ENCODE measurements at regions not wholly inside any gene's neighbourhood (a gene's known extent, or its start where the extent isn't known, plus 50 kb on each side); places are given as distances from the start of the nearest gene placed in this dataset.
A peak's percentile ranks its signal among the peaks of the same experiment; 100 is the strongest.

DNA sequence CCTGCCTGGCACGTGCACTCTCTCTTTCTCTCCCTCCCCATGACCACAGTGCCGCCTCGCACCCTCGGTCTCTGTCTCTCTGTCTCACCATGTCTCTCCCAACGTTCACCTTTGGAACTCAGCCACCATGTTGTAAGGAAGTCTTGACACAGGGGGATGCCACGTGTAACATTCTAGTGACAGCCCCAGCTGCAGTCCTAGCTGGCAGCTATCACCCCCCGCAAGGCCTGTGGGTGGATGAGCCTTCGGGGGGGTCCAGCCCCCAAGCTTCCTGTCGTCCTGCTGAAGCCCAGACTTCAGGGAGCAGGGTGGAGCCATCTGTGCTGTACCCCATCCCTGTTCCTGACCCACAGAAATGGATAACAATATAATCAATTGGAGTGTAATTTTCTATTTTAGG is 118.5 kb downstream of the SOX1 start:
- no peaks in the 10 kb centered on the region for H3K9me3 Mint-ChIP-seq

DNA sequence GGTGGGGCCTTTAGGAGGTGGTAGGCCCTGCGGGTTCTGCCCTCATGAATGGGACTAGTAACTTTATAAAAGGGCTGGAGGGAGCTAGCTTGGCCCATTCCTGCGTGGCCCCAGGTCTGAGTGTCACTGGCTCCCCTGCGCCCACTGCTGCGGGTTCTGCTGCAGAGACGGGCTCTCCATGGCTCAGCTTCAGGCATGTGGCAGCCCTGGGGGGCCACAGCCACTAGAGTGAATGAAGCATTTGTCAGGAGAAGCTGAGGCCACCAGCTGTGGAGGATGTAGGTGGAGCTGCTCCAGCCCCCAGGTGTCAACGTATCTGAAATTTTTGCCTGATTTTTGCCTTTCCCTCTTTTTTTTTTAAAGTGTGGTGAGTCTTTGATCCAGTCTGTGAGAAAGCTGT is 119.1 kb downstream of the SOX1 start:
- intact Hi-C loops (cut with micrococcal nuclease): no loop called here
- Mint-ChIP-seq H3K36me3 (ENCODE audit: low read depth) (no peaks in the 10 kb centered on the region), H3K4me1 (no peaks in the 10 kb centered on the region), H3K9me3 (no peaks in the 10 kb centered on the region), H3K27ac (no peak overlapping the region), H3K4me3 (no peak overlapping the region), H3K27me3 (no peaks in the 10 kb centered on the region)
- DNase-seq: no peak

More for the DNA sequence above, 118.5 kb downstream of the SOX1 start:
- Mint-ChIP-seq H3K27me3 (no peaks in the 10 kb centered on the region), H3K4me3 (no peak overlapping the region), H3K27ac (no peak overlapping the region), H3K4me1 (no peaks in the 10 kb centered on the region), H3K36me3 (ENCODE audit: low read depth) (no peaks in the 10 kb centered on the region)
- DNase-seq: no peak
- intact Hi-C loops (cut with micrococcal nuclease): no loop called here

DNA sequence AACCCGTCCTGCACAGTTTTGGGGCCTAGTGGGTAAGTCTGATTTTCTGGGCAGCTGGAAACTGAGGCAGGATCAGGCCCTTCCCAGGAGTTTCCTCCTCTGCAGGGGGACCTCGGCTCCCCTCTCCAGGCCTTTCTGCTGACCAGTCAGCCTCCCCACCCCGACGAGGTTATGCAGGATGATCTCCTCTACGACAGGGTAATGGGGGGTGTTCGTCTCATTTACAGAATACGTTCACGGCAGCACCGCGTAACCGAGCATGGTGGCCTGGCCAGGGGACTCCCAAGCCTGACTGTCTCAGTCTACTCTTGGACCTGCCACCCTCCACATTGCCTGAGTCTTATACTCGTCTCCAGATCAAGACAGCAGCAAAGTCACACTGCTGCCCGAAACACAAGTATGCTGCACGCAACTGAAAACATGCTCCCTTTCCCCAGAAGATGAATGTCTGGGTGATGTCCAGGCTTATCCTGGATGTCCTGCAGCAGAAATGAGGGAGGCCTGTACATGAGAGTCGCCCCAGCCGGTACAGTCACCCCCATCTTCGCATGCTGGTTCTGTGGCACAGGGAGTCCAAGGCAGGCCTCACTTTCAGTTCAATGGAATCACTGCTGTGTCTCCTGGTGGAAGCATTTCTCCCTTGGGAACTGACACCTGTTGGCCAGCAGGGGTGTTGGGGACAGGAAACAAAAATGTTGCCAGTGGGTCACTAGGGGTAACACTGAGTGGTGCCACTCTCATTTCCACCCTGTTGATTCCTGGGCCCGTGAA is 120.8 kb downstream of the SOX1 start:
- H3K4me1 Mint-ChIP-seq: no peaks in the 10 kb centered on the region
- H3K4me3 Mint-ChIP-seq: no peak overlapping the region
- no peak overlapping the region for H3K27ac Mint-ChIP-seq
- H3K36me3 Mint-ChIP-seq (ENCODE audit: low read depth): no peaks in the 10 kb centered on the region
- no peak for DNase-seq
- intact Hi-C loops (cut with micrococcal nuclease): no loop called here
- peaks cover under 1% of the 10 kb centered on the region for H3K9me3 Mint-ChIP-seq
- no peaks in the 10 kb centered on the region for H3K27me3 Mint-ChIP-seq

DNA sequence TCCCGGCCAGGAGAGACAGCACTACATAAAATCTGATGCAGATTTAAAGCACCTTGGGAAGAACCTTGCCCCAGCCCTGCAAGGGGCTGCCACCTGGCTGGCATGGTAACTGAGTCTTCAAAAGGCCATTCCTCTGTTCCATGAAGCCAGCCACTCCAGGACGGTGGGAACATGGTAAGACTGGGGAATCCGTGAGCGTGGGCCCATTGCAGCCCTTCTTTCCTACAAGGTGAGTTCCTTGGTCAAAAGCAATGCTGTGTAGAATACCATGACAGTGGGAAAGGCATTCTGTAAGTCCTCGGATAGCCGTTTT is 121.3 kb downstream of the SOX1 start:
- no peak overlapping the region for H3K27ac Mint-ChIP-seq
- no peaks in the 10 kb centered on the region for H3K27me3 Mint-ChIP-seq
- no peaks in the 10 kb centered on the region for H3K36me3 Mint-ChIP-seq (ENCODE audit: low read depth)
- peaks cover 5% of the 10 kb centered on the region for H3K9me3 Mint-ChIP-seq
- no peak overlapping the region for H3K4me3 Mint-ChIP-seq
- no peaks in the 10 kb centered on the region for H3K4me1 Mint-ChIP-seq
- DNase-seq: no peak
- intact Hi-C loops (cut with micrococcal nuclease): no loop called here

DNA sequence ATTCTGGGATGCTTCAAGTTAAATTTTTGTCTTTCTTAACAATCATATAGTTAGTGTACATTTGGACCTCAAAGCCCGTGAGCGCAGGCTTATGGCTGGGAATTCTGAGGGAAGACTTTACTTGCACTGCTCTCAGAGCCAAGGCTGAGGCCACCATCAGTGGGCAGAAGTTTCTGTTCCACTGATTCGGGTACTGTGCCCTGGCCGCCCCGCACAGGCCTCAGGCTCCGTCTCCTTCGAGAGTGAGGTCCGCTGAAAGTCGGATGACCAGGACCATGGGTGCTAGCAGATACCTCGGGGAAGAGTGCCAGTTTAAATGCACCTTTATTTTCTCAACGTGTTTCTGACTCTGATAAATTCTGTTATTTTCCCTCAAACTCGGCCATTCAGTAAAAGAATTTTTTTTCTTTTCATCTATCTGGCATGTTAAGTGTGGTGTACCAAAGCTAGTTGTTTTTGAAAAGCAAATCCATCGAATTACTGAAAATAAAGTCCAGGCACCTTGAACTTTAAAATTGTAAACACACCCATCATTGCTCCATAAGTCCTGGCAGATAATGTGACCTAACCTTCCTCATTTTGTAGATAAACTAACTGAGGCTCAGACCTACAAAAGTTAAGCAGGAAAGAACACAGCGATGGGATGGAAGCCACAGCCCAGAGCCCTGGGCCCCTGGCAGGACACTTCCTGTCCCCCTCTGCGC is 126.7 kb downstream of the SOX1 start:
- Mint-ChIP-seq H3K9me3 (peaks cover 5% of the 10 kb centered on the region), H3K4me3 (no peak overlapping the region), H3K27me3 (no peaks in the 10 kb centered on the region), H3K27ac (no peak overlapping the region), H3K36me3 (ENCODE audit: low read depth) (no peaks in the 10 kb centered on the region), H3K4me1 (no peaks in the 10 kb centered on the region)
- intact Hi-C loops (cut with micrococcal nuclease): no loop called here
- DNase-seq: no peak

GRCh38 chr13:112194167-112194530 is 127.2 kb downstream of the SOX1 start:
- no peak for DNase-seq
- H3K36me3 Mint-ChIP-seq (ENCODE audit: low read depth): no peaks in the 10 kb centered on the region
- H3K27ac Mint-ChIP-seq: no peak overlapping the region
- H3K27me3 Mint-ChIP-seq: no peaks in the 10 kb centered on the region
- H3K4me1 Mint-ChIP-seq: no peaks in the 10 kb centered on the region
- intact Hi-C loops (cut with micrococcal nuclease): no loop called here
- no peak overlapping the region for H3K4me3 Mint-ChIP-seq
- H3K9me3 Mint-ChIP-seq: peaks cover 5% of the 10 kb centered on the region

DNA sequence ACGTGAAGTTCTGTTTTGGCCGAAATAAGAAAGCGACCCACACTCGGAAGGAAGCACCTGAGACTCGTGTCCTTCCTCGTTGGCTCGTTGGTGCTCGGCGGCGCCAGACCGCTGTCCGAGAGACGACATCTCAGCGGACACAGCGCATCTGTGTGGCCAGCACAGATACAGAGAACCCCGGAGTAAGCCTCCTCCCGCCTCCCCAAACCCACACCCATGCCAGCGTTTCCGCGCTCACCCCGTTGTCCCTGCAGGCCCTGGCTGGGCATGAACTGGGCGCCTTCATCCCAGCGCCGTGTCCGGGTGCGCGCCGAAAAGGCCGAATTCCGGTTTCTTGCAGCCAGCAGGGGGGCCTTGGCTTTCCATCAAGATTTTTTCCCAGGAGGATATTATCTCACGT is 127.6 kb downstream of the SOX1 start:
- intact Hi-C loops (cut with micrococcal nuclease): no loop called here
- no peak overlapping the region for H3K4me3 Mint-ChIP-seq
- no peak for DNase-seq
- no peaks in the 10 kb centered on the region for H3K36me3 Mint-ChIP-seq (ENCODE audit: low read depth)
- no peaks in the 10 kb centered on the region for H3K4me1 Mint-ChIP-seq
- H3K27ac Mint-ChIP-seq: no peak overlapping the region
- no peaks in the 10 kb centered on the region for H3K27me3 Mint-ChIP-seq
- H3K9me3 Mint-ChIP-seq: peaks cover 5% of the 10 kb centered on the region

- no peaks in the 10 kb centered on the region for H3K9me3 Mint-ChIP-seq
These were observed 131.6 kb downstream of the SOX1 start for GRCh38 chr13:112198396-112199010.

GRCh38 chr13:112200200-112200599 is 133.3 kb downstream of the SOX1 start:
- intact Hi-C loops (cut with micrococcal nuclease): no loop called here
- Mint-ChIP-seq H3K27me3 (peaks cover 17% of the 10 kb centered on the region), H3K4me1 (peaks cover 3% of the 10 kb centered on the region), H3K27ac (no peak overlapping the region), H3K36me3 (ENCODE audit: low read depth) (no peaks in the 10 kb centered on the region), H3K9me3 (no peaks in the 10 kb centered on the region), H3K4me3 (no peak overlapping the region)
- DNase-seq: no peak

More at GRCh38 chr13:112198396-112199010, 131.6 kb downstream of the SOX1 start:
- peaks cover 1% of the 10 kb centered on the region for H3K27me3 Mint-ChIP-seq
- no peak overlapping the region for H3K27ac Mint-ChIP-seq
- DNase-seq: no peak
- H3K4me1 Mint-ChIP-seq: no peaks in the 10 kb centered on the region
- H3K36me3 Mint-ChIP-seq (ENCODE audit: low read depth): no peaks in the 10 kb centered on the region
- H3K4me3 Mint-ChIP-seq: no peak overlapping the region
- intact Hi-C loops (cut with micrococcal nuclease): no loop called here

DNA sequence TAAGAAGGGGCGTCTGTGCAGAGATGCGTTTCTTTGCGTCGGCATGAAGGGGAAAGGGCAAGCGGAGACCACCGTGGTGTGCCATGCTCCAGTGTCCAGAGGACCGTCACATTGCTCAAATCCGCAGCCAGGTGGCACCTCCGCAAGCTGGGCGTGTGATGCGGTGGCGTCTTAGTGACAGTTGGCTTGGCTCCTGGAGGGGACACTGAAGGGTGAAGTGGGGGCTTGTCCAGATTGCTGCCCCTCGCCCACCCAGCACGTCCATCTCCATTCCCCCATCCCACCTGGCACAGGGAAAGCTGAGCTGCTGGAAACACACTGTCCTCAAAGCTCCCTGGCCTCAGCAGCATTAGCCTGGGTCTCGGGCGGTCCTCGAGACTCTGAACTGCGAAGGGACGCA is 135.3 kb downstream of the SOX1 start:
- H3K4me1 Mint-ChIP-seq: peaks cover 6% of the 10 kb centered on the region
- intact Hi-C loops (cut with micrococcal nuclease): no loop called here
- H3K4me3 Mint-ChIP-seq: no peak overlapping the region
- H3K27me3 Mint-ChIP-seq: peaks cover 33% of the 10 kb centered on the region
- no peaks in the 10 kb centered on the region for H3K9me3 Mint-ChIP-seq
- no peaks in the 10 kb centered on the region for H3K36me3 Mint-ChIP-seq (ENCODE audit: low read depth)
- H3K27ac Mint-ChIP-seq: no peak overlapping the region
- DNase-seq: no peak

DNA sequence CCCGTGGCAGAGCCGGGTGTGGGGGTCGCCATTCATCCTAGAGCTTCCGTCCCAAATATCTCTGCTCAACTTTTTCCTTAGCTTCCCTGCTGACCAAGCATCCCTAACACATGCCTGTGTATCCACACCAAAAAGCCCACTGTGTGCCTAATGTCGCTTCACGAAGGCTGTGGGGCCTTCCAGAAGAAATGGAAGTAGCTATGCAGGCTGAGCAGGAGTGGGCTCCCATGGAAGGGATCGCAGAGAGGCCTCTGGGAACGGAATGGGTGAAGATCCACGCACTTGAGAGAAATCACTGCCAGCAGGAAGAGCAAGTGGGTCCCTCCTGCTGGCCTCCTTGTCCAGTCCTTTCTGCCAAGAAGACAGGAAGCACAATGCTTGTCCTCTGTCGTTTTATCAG is 136.0 kb downstream of the SOX1 start:
- Mint-ChIP-seq H3K36me3 (ENCODE audit: low read depth) (no peaks in the 10 kb centered on the region), H3K9me3 (no peaks in the 10 kb centered on the region), H3K4me1 (peaks cover 6% of the 10 kb centered on the region), H3K4me3 (no peak overlapping the region), H3K27me3 (peaks cover 33% of the 10 kb centered on the region), H3K27ac (no peak overlapping the region)
- no peak for DNase-seq
- intact Hi-C loops (cut with micrococcal nuclease): no loop called here

- intact Hi-C loops (cut with micrococcal nuclease): no loop called here
- Mint-ChIP-seq H3K36me3 (ENCODE audit: low read depth) (no peaks in the 10 kb centered on the region), H3K4me1 (peaks cover 6% of the 10 kb centered on the region), H3K27me3 (peaks cover 33% of the 10 kb centered on the region), H3K27ac (no peak overlapping the region), H3K4me3 (no peak overlapping the region), H3K9me3 (no peaks in the 10 kb centered on the region)
- DNase-seq: no peak
These were observed 136.7 kb downstream of the SOX1 start for GRCh38 chr13:112203614-112204013.

- no peak for DNase-seq
- intact Hi-C loops (cut with micrococcal nuclease): no loop called here
- no peaks in the 10 kb centered on the region for H3K36me3 Mint-ChIP-seq (ENCODE audit: low read depth)
- H3K27me3 Mint-ChIP-seq: peaks cover 33% of the 10 kb centered on the region
- peak overlapping the region; percentile 57 for H3K4me3 Mint-ChIP-seq
- H3K4me1 Mint-ChIP-seq: peaks cover 6% of the 10 kb centered on the region
- no peaks in the 10 kb centered on the region for H3K9me3 Mint-ChIP-seq
- H3K27ac Mint-ChIP-seq: no peak overlapping the region
These were observed 137.7 kb downstream of the SOX1 start for GRCh38 chr13:112204346-112205327.
